ENCODE measurements at regions not wholly inside any gene's neighbourhood (a gene's known extent, or its start where the extent isn't known, plus 50 kb on each side); places are given as distances from the start of the nearest gene placed in this dataset.
"Not testable (repeated sequence)": the region's sequence is repeated elsewhere in the genome, so short reads cannot be mapped to it uniquely, and the experiment has no call there.

- DNase-seq (ENCODE audit: low read depth): no peak
These were observed 185.2 kb downstream of the SHOX2 start for GRCh38 chr3:157920822-157921700.

GRCh38 chr3:157919319-157919887 is 186.8 kb downstream of the SHOX2 start:
- DNase-seq (ENCODE audit: low read depth): no peak

- DNase-seq (ENCODE audit: low read depth): no peak
These were observed 187.8 kb downstream of the SHOX2 start for GRCh38 chr3:157918402-157918801.

- no peak for DNase-seq (ENCODE audit: low read depth)
These were observed 189.5 kb downstream of the SHOX2 start for GRCh38 chr3:157916672-157917071.

GRCh38 chr3:157914882-157915281 is 191.3 kb downstream of the SHOX2 start:
- DNase-seq (ENCODE audit: low read depth): no peak

GRCh38 chr3:157913741-157914150 is 192.5 kb downstream of the SHOX2 start:
- DNase-seq (ENCODE audit: low read depth): no peak

- no peak for DNase-seq (ENCODE audit: low read depth)
These were observed 193.4 kb downstream of the SHOX2 start for GRCh38 chr3:157912514-157913451.

GRCh38 chr3:157906627-157907026 is 199.6 kb downstream of the SHOX2 start:
- no peak for DNase-seq (ENCODE audit: low read depth)

- DNase-seq (ENCODE audit: low read depth): no peak
These were observed 200.3 kb downstream of the SHOX2 start for GRCh38 chr3:157905885-157906284.

- DNase-seq (ENCODE audit: low read depth): not testable (repeated sequence)
These were observed 203.5 kb downstream of the SHOX2 start for GRCh38 chr3:157902680-157903079.

GRCh38 chr3:157888040-157888439 is 218.2 kb downstream of the SHOX2 start:
- DNase-seq (ENCODE audit: low read depth): no peak

- no peak for DNase-seq (ENCODE audit: low read depth)
These were observed 229.7 kb downstream of the SHOX2 start for GRCh38 chr3:157876556-157876955.

GRCh38 chr3:157872902-157873301 is 233.3 kb downstream of the SHOX2 start:
- DNase-seq (ENCODE audit: low read depth): no peak

GRCh38 chr3:157871838-157872460 is 234.3 kb downstream of the SHOX2 start:
- DNase-seq (ENCODE audit: low read depth): no peak

- DNase-seq (ENCODE audit: low read depth): no peak
These were observed 235.0 kb downstream of the SHOX2 start for GRCh38 chr3:157871248-157871647.

- no peak for DNase-seq (ENCODE audit: low read depth)
These were observed 237.3 kb downstream of the SHOX2 start for GRCh38 chr3:157868946-157869345.

- no peak for DNase-seq (ENCODE audit: low read depth)
These were observed 238.0 kb downstream of the SHOX2 start for GRCh38 chr3:157868196-157868595.

GRCh38 chr3:157865352-157866000 is 240.7 kb downstream of the SHOX2 start:
- DNase-seq (ENCODE audit: low read depth): peak; percentile 4

- no peak for DNase-seq (ENCODE audit: low read depth)
These were observed 245.0 kb downstream of the SHOX2 start for GRCh38 chr3:157861076-157861765.

GRCh38 chr3:157859541-157859940 is 246.7 kb downstream of the SHOX2 start:
- DNase-seq (ENCODE audit: low read depth): no peak

GRCh38 chr3:157858821-157859220 is 247.4 kb downstream of the SHOX2 start:
- DNase-seq (ENCODE audit: low read depth): no peak

Measured in activated T-helper 1 cell treated with Interleukin-2 at 50 U/mL for 16 hours (primary cell).